Fibroblast of upper back skin (primary cell): ENCODE measurements at regions not wholly inside any gene's neighbourhood (a gene's known extent, or its start where the extent isn't known, plus 50 kb on each side); places are given as distances from the start of the nearest gene placed in this dataset.
"Not testable (repeated sequence)": the region's sequence is repeated elsewhere in the genome, so short reads cannot be mapped to it uniquely, and the experiment has no call there.

ENCODE experiments used
- DNase-seq: peaks from one replicate; pipeline ENCODE4 v3.0.0-alpha.2; 2013

- DNase-seq = no peak
These were observed 222.9 kb upstream of the LMO3 start for GRCh38 chr12:16828891-16829290.

DNA sequence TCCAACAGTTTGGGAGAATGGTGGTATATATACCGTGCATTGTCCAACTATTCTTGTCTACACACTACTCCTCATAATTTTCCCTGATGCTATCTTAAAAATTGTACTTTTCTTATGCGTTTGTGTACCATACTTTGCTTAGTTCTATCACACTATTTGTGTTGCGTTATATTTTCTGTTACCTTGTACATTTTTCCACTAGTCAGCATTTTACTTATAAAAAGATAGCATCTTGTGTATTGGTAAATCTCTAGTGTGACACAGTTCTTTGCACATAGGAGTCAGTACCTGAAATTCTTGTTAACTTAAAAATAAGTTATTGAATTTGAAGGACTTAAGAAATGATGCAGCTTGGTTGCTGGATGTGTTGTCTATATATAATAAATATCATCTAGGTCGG, 201.8 kb upstream of the LMO3 start:
- DNase-seq = no peak

DNA sequence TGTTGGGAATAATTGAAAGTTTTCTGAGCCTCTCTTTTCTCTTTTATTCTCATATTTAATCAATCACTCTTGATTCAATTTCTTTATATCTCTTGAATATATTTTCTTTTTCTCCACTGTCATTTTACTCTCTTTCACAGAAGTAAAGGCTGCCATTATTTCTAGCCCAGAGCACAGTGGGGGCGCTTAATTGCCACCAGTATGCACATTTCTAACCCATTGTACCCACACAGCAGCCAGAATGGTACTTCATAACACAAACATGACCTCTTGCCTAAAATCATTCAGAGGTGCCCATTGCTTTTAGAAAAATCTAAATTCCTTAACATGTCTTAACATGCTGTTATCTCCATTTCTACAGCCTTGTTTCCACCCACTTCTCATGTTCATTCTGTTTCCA, 190.2 kb upstream of the LMO3 start:
- no peak for DNase-seq

GRCh38 chr12:16789204-16789790, 183.3 kb upstream of the LMO3 start:
- DNase-seq = no peak

- no peak for DNase-seq
These were observed 182.7 kb upstream of the LMO3 start for GRCh38 chr12:16788506-16789203.

DNA sequence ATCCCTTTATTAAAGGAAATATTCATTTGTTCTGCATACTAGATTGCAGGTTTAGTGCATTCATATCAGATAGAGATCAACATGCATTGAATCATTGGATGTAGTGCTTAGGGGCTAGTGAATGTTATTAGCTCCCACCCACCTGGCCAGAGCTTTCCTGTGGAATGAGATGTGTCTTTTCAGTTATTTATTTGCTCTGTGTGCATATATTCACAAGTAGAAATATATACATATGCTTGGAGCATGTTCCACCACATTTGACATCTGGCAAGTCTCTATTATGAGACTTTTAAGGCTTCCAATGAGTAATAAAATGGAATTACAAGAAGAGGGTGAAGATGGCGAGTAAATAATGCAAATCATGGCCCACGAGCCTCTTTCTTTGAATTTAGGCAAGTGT, 180.0 kb upstream of the LMO3 start:
- no peak for DNase-seq

- no peak for DNase-seq
These were observed 179.6 kb upstream of the LMO3 start for GRCh38 chr12:16785524-16785923.

DNA sequence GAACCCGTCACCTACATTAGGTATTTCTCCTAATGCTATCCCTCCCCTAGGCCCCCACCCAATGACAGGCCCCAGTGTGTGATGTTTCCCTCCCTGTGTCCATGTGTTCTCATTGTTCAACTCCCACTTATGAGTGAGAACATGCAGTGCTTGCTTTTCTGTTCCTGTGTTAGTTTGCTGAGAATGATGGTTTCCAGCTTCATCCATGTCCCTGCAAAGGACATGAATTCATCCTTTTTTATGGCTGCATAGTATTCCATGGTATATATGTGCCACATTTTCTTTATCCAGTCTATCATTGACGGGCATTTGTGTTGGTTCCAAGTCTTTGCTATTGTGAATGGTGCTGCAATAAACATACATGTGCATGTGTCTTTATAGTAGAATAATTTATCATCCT, 163.2 kb upstream of the LMO3 start:
- DNase-seq = not testable (repeated sequence)

DNA sequence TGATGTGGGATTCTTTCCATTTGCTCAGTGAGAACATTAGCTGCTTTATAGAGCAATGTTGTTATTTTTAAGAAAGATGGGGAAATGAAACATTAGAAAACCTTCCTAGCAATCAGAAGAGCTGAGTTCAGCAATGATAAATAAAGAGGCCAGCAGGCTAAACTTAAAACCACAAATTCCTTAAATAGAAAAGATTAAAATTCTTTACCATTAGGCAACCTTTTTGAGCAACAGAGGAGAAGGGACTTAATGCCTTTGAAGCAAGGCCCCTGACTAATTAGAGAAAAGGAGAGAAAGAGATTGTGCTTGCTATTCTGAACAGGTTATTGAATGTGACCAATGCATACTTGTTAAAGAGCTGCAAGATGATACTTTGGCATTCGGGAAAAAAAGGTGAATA, 160.8 kb upstream of the LMO3 start:
- DNase-seq = no peak

- no peak for DNase-seq
These were observed 157.9 kb upstream of the LMO3 start for GRCh38 chr12:16763901-16764300.

GRCh38 chr12:16756833-16757555, 151.0 kb upstream of the LMO3 start:
- no peak for DNase-seq

DNA sequence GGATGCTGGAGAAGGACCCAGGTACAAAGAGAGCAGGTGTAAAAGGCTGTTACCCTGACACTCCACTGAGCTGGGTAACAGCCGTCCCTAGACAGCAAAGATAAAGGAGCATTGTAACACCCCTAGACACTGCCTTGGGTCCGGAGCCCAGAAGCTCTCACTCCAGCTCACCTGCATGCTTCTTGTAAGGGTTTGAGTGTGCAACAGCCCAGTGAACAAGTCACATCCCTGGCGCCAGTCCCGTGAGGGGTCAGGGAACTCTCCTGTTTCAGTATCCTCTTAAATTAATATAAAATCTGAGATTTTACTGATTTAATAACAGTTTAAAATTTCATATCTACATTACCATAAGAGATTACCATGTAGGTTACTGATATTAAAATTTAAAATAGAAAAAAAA, 124.8 kb upstream of the LMO3 start:
- no peak for DNase-seq

DNA sequence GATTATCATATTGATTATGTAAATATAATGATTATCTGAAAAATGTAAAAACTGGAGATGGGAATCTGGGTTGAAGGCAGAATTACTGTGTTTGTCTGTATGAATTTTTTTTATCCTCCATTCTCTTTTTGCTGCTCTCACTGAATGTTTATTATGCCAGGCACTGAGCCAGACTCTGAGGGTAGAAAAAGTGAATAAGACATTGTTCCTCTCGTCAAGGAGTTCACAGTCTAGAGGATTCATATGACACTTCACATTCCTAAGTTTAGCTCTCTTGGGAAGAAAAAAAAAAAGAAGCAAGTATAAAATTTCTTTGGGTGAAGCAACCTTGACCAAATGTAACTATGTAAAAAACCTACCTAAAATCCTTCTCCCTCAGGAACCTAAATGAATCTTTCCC, 120.9 kb upstream of the LMO3 start:
- DNase-seq = no peak

- DNase-seq = no peak
These were observed 113.9 kb upstream of the LMO3 start for GRCh38 chr12:16719713-16720416.

DNA sequence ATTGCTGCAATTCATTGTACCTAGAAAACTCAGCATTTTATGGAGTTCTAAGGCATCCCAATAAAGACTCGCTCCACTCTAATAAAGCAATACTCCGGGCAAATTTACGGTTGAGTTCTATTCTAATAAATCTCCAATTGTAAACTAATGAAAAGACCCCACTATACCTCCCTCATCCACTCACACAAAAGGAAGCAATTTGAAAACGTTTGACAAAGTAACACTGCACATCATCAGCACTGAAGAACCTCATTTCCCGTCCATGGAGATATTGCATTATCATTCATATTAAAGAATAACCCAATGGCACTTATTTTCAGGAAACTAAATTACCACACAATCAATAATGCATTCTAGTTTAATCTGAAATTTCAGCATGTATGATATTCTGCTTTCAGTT, 111.0 kb upstream of the LMO3 start:
- no peak for DNase-seq

GRCh38 chr12:16692099-16692498, 86.1 kb upstream of the LMO3 start:
- no peak for DNase-seq

DNA sequence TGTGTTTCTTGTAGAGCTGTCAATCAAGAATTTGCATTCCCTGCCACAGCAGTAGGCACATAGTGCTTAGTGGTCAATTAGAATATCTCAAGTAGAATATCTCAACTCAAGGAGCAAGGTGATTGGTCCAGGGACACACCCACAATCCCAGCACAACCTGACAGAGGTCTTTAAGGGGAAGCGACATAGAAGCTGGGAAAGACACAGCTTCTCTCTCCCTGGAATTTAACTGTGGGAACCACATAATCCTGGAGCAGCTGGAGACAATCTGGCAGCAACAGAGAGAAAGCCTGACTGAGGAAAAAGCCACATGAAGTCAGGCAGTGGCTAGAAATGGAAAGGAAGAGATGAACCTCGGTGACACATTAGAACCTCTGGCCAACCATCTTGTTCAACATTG, 85.7 kb upstream of the LMO3 start:
- DNase-seq = no peak

GRCh38 chr12:16688200-16688599, 82.2 kb upstream of the LMO3 start:
- no peak for DNase-seq

GRCh38 chr12:16685107-16685506, 79.1 kb upstream of the LMO3 start:
- DNase-seq = no peak

- no peak for DNase-seq
These were observed 75.2 kb upstream of the LMO3 start for GRCh38 chr12:16681196-16681595.

DNA sequence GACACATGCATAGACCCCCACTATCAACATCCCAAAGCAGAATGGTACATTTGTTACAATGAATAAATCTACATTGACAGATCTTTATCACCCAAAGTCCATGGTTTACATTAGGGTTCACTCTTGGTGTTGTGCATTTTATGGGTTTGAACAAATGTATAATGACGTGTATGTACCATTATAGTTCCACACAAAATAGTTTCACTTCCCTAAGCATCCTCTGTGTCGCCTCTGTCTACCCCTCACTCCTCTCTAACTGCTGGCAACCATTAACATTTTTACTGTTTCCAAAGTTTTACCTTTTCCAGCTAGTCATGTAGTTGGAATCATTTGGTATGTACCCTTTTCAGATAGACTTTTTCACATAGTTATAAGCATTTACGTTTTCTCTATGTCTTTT, 69.5 kb upstream of the LMO3 start:
- no peak for DNase-seq

GRCh38 chr12:16674885-16675284, 68.9 kb upstream of the LMO3 start:
- no peak for DNase-seq

GRCh38 chr12:16670456-16671050, 64.6 kb upstream of the LMO3 start:
- peak; percentile 24 for DNase-seq
